Astrocyte (in vitro differentiated cells and primary cell): ENCODE measurements at regions not wholly inside any gene's neighbourhood (a gene's known extent, or its start where the extent isn't known, plus 50 kb on each side); places are given as distances from the start of the nearest gene placed in this dataset.

Experiments
- DNase-seq: peaks from one replicate; pipeline ENCODE4 v3.0.0-alpha.2; 2010; ENCODE audit warnings: low read depth
- FAIRE-seq: peaks from 2 replicates; lab custom pipeline; 2011; peaks lifted over from hg19 to GRCh38; lab: Jason Lieb, UNC
- H2AFZ ChIP-seq: 2 replicates; pipeline ENCODE4 v1.6.0; 2012; ENCODE audit warnings: low read depth, low read length, inconsistent platforms
- H3K27ac ChIP-seq: 2 replicates; pipeline ENCODE4 v1.5.1; 2011; ENCODE audit warnings: low read depth, low read length, inconsistent platforms
- H3K27me3 ChIP-seq: 2 replicates; pipeline ENCODE4 v1.6.0; 2011; ENCODE audit warnings: low read length, inconsistent platforms; ENCODE audit not compliant: insufficient read depth
- H3K36me3 ChIP-seq: 2 replicates; pipeline ENCODE4 v1.5.1; 2011; ENCODE audit warnings: low read length, inconsistent platforms; ENCODE audit not compliant: insufficient read depth
- H3K4me1 ChIP-seq: 2 replicates; pipeline ENCODE4 v1.5.1; 2011; ENCODE audit warnings: low read length, inconsistent platforms; ENCODE audit not compliant: insufficient read depth
- H3K4me2 ChIP-seq: 2 replicates; pipeline ENCODE4 v1.6.0; 2012; ENCODE audit warnings: low read length, inconsistent platforms
- H3K4me3 ChIP-seq: 2 replicates; pipeline ENCODE4 v1.5.1; 2011; ENCODE audit warnings: low read depth, mild to moderate bottlenecking, low read length, inconsistent platforms; ENCODE audit not compliant: insufficient read depth
- H3K79me2 ChIP-seq: 2 replicates; pipeline ENCODE4 v1.6.0; 2012; ENCODE audit warnings: mild to moderate bottlenecking, low read length, inconsistent platforms; ENCODE audit not compliant: insufficient read depth
- H3K9ac ChIP-seq: 2 replicates; pipeline ENCODE4 v1.6.0; 2012; ENCODE audit warnings: mild to moderate bottlenecking, low read length, inconsistent platforms
- H3K9me3 ChIP-seq: 2 replicates; pipeline ENCODE4 v1.5.1; 2012; ENCODE audit warnings: low read depth, mild to moderate bottlenecking, low read length, inconsistent platforms; ENCODE audit not compliant: insufficient read depth
- H4K20me1 ChIP-seq: 2 replicates; pipeline ENCODE4 v1.6.0; 2012; ENCODE audit warnings: low read length, inconsistent platforms; ENCODE audit not compliant: insufficient read depth
- H3K27ac Mint-ChIP-seq: one replicate; pipeline ENCODE4 v1.8.0; 2021; ENCODE audit warnings: mild to moderate bottlenecking, mixed read lengths; ENCODE audit not compliant: unreplicated experiment
- H3K27me3 Mint-ChIP-seq: one replicate; pipeline ENCODE4 v1.8.0; 2021; ENCODE audit warnings: low read depth, mixed read lengths; ENCODE audit not compliant: unreplicated experiment
- H3K36me3 Mint-ChIP-seq: one replicate; pipeline ENCODE4 v1.8.0; 2021; ENCODE audit warnings: low read depth, mixed read lengths; ENCODE audit not compliant: unreplicated experiment
- H3K4me1 Mint-ChIP-seq: one replicate; pipeline ENCODE4 v1.8.0; 2021; ENCODE audit warnings: low read depth, mixed read lengths; ENCODE audit not compliant: unreplicated experiment
- H3K4me3 Mint-ChIP-seq: one replicate; pipeline ENCODE4 v1.8.0; 2021; ENCODE audit warnings: mild to moderate bottlenecking, moderate library complexity, mixed read lengths; ENCODE audit not compliant: unreplicated experiment
- H3K9me3 Mint-ChIP-seq: one replicate; pipeline ENCODE4 v1.8.0; 2021; ENCODE audit warnings: mild to moderate bottlenecking, mixed read lengths; ENCODE audit not compliant: unreplicated experiment
- EZH2 ChIP-seq: IDR thresholded peaks from 2 replicates; pipeline ENCODE4 v1.6.1; 2012; ENCODE audit warnings: mild to moderate bottlenecking, low read length, inconsistent platforms; ENCODE audit not compliant: insufficient read depth
- TF ChIP-seq, protein P1 (sequence below): IDR thresholded peaks from 2 replicates; pipeline ENCODE4 v1.5.1; 2011; ENCODE audit warnings: low read depth, mild to moderate bottlenecking, inconsistent platforms, low read length, moderate library complexity; ENCODE audit not compliant: insufficient read depth

DNA sequence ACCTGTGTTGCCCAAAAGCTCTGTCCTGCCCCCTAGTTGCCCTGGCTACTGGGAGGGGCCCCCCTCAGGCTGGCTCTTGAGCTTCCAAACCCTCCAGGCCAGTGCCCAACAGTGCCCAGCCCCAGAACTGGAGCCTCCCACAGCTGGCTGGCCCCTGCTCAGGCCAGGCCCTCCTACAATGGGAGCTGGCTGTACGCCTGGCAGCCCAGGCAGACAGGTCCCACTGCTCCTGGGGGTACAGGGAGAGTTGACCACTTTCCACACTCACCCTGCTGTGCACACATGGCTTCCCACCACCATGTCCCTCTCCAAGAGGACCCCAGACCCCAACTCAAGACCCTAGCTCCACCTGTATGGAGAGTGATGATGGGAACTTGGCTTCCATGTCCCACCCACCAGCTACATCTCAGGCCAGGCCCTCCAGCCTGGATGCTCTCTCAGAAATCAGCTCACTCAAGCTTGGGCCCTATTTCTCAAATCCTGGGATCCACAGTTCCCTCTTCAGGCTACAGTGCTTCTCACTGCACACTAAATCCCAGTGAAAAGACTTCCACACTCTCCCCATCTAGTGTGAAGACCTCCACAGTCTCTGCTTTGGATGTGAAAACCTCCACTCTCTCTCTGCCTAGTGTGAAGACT is 92.6 kb downstream of the OAT start:
- DNase-seq = no peak
- no peak for TF ChIP-seq EZH2
- TF ChIP-seq, protein P1, sequence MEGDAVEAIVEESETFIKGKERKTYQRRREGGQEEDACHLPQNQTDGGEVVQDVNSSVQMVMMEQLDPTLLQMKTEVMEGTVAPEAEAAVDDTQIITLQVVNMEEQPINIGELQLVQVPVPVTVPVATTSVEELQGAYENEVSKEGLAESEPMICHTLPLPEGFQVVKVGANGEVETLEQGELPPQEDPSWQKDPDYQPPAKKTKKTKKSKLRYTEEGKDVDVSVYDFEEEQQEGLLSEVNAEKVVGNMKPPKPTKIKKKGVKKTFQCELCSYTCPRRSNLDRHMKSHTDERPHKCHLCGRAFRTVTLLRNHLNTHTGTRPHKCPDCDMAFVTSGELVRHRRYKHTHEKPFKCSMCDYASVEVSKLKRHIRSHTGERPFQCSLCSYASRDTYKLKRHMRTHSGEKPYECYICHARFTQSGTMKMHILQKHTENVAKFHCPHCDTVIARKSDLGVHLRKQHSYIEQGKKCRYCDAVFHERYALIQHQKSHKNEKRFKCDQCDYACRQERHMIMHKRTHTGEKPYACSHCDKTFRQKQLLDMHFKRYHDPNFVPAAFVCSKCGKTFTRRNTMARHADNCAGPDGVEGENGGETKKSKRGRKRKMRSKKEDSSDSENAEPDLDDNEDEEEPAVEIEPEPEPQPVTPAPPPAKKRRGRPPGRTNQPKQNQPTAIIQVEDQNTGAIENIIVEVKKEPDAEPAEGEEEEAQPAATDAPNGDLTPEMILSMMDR = no peak
- Histone ChIP-seq H4K20me1 (no peaks in the 10 kb centered on the region), H3K9me3 (peaks cover 3% of the 10 kb centered on the region), H3K36me3 (no peaks in the 10 kb centered on the region), H3K79me2 (no peaks in the 10 kb centered on the region), H3K4me3 (no peak overlapping the region), H3K4me1 (no peaks in the 10 kb centered on the region), H3K9ac (no peak overlapping the region), H2AFZ (no peak overlapping the region), H3K4me2 (no peak overlapping the region), H3K27ac (no peak overlapping the region), H3K27me3 (peaks cover 4% of the 10 kb centered on the region)
- Mint-ChIP-seq H3K4me3 (no peak overlapping the region), H3K9me3 (peaks cover 14% of the 10 kb centered on the region), H3K4me1 (no peaks in the 10 kb centered on the region), H3K36me3 (peaks cover under 1% of the 10 kb centered on the region), H3K27ac (no peak overlapping the region), H3K27me3 (peaks cover 74% of the 10 kb centered on the region)
- FAIRE-seq = no peak

DNA sequence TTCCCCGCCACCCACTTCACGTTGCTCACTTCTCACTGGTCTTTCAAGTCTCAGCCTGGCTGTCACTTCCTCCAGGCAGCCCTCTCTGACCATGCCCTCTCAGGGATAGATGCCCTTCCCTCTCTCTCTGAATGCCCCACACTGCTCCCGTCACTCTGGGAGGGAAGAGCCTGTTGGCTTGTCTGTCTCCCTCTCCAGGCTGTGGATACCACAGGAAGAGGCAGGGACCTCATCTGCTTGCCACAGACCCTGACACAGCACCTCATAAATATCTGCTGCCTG is 93.1 kb downstream of the OAT start:
- DNase-seq (no peak), FAIRE-seq (no peak)
- Histone ChIP-seq H3K4me1 (no peaks in the 10 kb centered on the region), H3K27ac (no peak overlapping the region), H4K20me1 (no peaks in the 10 kb centered on the region), H3K9ac (no peak overlapping the region), H3K36me3 (no peaks in the 10 kb centered on the region), H3K79me2 (no peaks in the 10 kb centered on the region), H3K4me2 (no peak overlapping the region), H3K27me3 (peaks cover 4% of the 10 kb centered on the region), H3K9me3 (no peaks in the 10 kb centered on the region), H2AFZ (no peak overlapping the region), H3K4me3 (no peak overlapping the region)
- Mint-ChIP-seq H3K36me3 (peaks cover 1% of the 10 kb centered on the region), H3K9me3 (peaks cover 10% of the 10 kb centered on the region), H3K4me1 (no peaks in the 10 kb centered on the region), H3K27ac (no peak overlapping the region), H3K4me3 (no peak overlapping the region), H3K27me3 (peaks cover 74% of the 10 kb centered on the region)
- TF ChIP-seq, protein P1 = no peak
- no peak for TF ChIP-seq EZH2

DNA sequence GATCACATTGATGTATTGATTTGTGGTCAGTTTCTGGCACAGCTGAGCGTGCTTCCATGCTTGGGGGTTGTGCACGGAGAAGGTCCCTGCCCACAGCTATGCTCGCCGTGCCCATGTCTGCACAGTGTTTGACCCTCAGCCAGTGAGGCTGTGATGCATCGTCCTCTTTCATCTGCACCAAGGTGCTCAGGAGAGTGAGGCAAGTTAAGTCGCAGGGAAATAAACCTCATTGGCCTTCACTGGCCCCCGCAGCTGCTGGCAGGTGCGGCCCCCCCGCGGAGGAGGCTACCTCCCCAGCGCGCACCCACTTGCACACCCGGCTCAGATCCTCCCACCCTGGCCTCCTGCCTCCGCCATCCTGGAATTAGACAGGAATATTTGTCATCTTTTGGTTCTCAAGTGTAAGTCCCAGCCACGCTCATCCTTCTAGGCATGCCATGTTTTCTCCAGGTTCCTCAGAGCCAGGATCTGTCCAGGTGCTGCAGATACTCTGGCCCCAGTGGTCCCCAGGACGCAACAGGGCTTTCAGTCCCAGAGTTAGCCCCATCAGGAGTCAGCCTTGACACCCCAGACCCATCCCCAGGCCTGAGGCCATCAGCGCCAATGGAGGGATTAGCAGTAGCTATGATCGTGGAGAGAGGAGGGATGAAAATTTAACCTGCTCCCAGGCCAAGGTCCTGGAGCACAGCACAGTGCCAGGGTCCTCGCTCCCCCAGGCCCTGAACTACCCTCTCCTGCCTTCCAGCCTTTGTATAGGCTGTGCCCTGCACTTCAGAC is 93.7 kb downstream of the OAT start:
- Histone ChIP-seq H3K4me2 (no peak overlapping the region), H3K36me3 (no peaks in the 10 kb centered on the region), H3K4me3 (no peak overlapping the region), H3K9ac (no peak overlapping the region), H3K9me3 (no peaks in the 10 kb centered on the region), H3K4me1 (no peaks in the 10 kb centered on the region), H2AFZ (no peak overlapping the region), H4K20me1 (no peaks in the 10 kb centered on the region), H3K79me2 (no peaks in the 10 kb centered on the region), H3K27me3 (peaks cover 4% of the 10 kb centered on the region), H3K27ac (no peak overlapping the region)
- Mint-ChIP-seq H3K27me3 (peaks cover 71% of the 10 kb centered on the region), H3K4me1 (peaks cover 4% of the 10 kb centered on the region), H3K36me3 (peaks cover 1% of the 10 kb centered on the region), H3K4me3 (no peak overlapping the region), H3K9me3 (peaks cover 8% of the 10 kb centered on the region), H3K27ac (no peak overlapping the region)
- DNase-seq = peak; percentile 8
- TF ChIP-seq EZH2 = no peak
- TF ChIP-seq, protein P1 = no peak
- no peak for FAIRE-seq
